WTC11 (cell line): ENCODE measurements at regions not wholly inside any gene's neighbourhood (a gene's known extent, or its start where the extent isn't known, plus 50 kb on each side); places are given as distances from the start of the nearest gene placed in this dataset.

Experiments used
- ATAC-seq: fragments of 200-7000 bp; cut with Tn5 transposase; 2 replicates; pipeline ENCODE4 v1.10.0; 2021; ENCODE audit warnings: mild to moderate bottlenecking, moderate library complexity
- CTCF ChIA-PET: fragments of 300-600 bp; sonication (Branson Sonifier 250); formaldehyde crosslinking; loops from one replicate; lab custom pipeline; 2021; ENCODE audit warnings: antibody characterized with exemption; lab: Charles Lee
- POLR2A ChIA-PET: fragments of 350-600 bp; sonication (Branson Sonifier 250); formaldehyde crosslinking; loops from one replicate; lab custom pipeline; 2021; ENCODE audit warnings: antibody characterized with exemption; lab: Charles Lee
- DNase-seq: peaks from one replicate; pipeline ENCODE4 v3.0.0; 2021; ENCODE audit warnings: low spot score
- H3K27ac Mint-ChIP-seq: 2 replicates; pipeline ENCODE4 v1.8.0; 2021; ENCODE audit warnings: mixed read lengths
- H3K27me3 Mint-ChIP-seq: 2 replicates; pipeline ENCODE4 v1.8.0; 2021; ENCODE audit warnings: low read depth, mild to moderate bottlenecking, moderate library complexity, mixed read lengths
- H3K36me3 Mint-ChIP-seq: 2 replicates; pipeline ENCODE4 v1.8.0; 2021; ENCODE audit warnings: mixed read lengths
- H3K4me1 Mint-ChIP-seq: 2 replicates; pipeline ENCODE4 v1.8.0; 2022; ENCODE audit warnings: mixed read lengths
- H3K4me3 Mint-ChIP-seq: 2 replicates; pipeline ENCODE4 v1.8.0; 2021; ENCODE audit warnings: mild to moderate bottlenecking, moderate library complexity, mixed read lengths
- H3K9me3 Mint-ChIP-seq: 2 replicates; pipeline ENCODE4 v1.8.0; 2021; ENCODE audit warnings: mixed read lengths
- CBFB ChIP-seq: sonication (generic); formaldehyde crosslinking; IDR thresholded peaks from 2 replicates; pipeline ENCODE4 v1.8.1; 2022; ENCODE audit warnings: mild to moderate bottlenecking, low read depth, missing genetic modification reagents
- FOXP1 ChIP-seq: sonication (generic); formaldehyde crosslinking; IDR thresholded peaks from 2 replicates; pipeline ENCODE4 v1.8.0; 2022; ENCODE audit warnings: missing genetic modification reagents, mild to moderate bottlenecking, moderate library complexity, borderline replicate concordance
- GRHL2 ChIP-seq: fragments of 250-450 bp; sonication (Bioruptor Pico); IDR thresholded peaks from 2 replicates; pipeline ENCODE4 v1.8.0; 2022; ENCODE audit warnings: mild to moderate bottlenecking, moderate library complexity; ENCODE audit not compliant: insufficient replicate concordance, severe bottlenecking
- GTF2I ChIP-seq: fragments of 250-450 bp; sonication (Bioruptor Pico); conservative IDR thresholded peaks from 2 replicates; pipeline ENCODE4 v1.4.0; 2021; ENCODE audit warnings: mild to moderate bottlenecking
- PRRX2 ChIP-seq: fragments of 250-450 bp; sonication (Bioruptor Pico); IDR thresholded peaks from 2 replicates; pipeline ENCODE4 v1.8.0; 2021; ENCODE audit warnings: mild to moderate bottlenecking
- RELA ChIP-seq: sonication (generic); formaldehyde crosslinking; IDR thresholded peaks from 2 replicates; pipeline ENCODE4 v1.8.1; 2022; ENCODE audit warnings: missing genetic modification reagents, mild to moderate bottlenecking, borderline replicate concordance
- SOX15 ChIP-seq: fragments of 250-450 bp; sonication (Bioruptor Pico); IDR thresholded peaks from 2 replicates; pipeline ENCODE4 v1.9.0; 2021; ENCODE audit warnings: mild to moderate bottlenecking
- TCF7 ChIP-seq: sonication (generic); formaldehyde crosslinking; IDR thresholded peaks from 2 replicates; pipeline ENCODE4 v1.8.0; 2022; ENCODE audit warnings: mild to moderate bottlenecking, low read depth, missing genetic modification reagents, moderate library complexity
- ZBTB21 ChIP-seq: sonication (generic); formaldehyde crosslinking; IDR thresholded peaks from 2 replicates; pipeline ENCODE4 v1.8.1; 2023; ENCODE audit warnings: mild to moderate bottlenecking, missing genetic modification reagents, borderline replicate concordance
- ZNF263 ChIP-seq: sonication (generic); formaldehyde crosslinking; IDR thresholded peaks from 2 replicates; pipeline ENCODE4 v1.8.1; 2022; ENCODE audit warnings: low read depth, mild to moderate bottlenecking, moderate library complexity, missing genetic modification reagents
- ZNF671 ChIP-seq: fragments of 250-450 bp; sonication (Bioruptor Pico); IDR thresholded peaks from 2 replicates; pipeline ENCODE4 v1.8.0; 2021; ENCODE audit warnings: mild to moderate bottlenecking
- TF ChIP-seq, protein P1 (sequence below): sonication (generic); formaldehyde crosslinking; IDR thresholded peaks from 2 replicates; pipeline ENCODE4 v1.8.1; 2023; ENCODE audit warnings: mild to moderate bottlenecking, missing genetic modification reagents, borderline replicate concordance
- TF ChIP-seq, protein P2 (sequence below): sonication (generic); formaldehyde crosslinking; IDR thresholded peaks from 2 replicates; pipeline ENCODE4 v1.8.0; 2022; ENCODE audit warnings: missing genetic modification reagents
- TF ChIP-seq, protein P3 (sequence below): fragments of 250-450 bp; sonication (Bioruptor Pico); IDR thresholded peaks from 2 replicates; pipeline ENCODE4 v2.1.2; 2022; ENCODE audit warnings: mild to moderate bottlenecking, moderate library complexity
- TF ChIP-seq, protein P4 (sequence below): sonication (generic); formaldehyde crosslinking; IDR thresholded peaks from 2 replicates; pipeline ENCODE4 v1.8.0; 2023; ENCODE audit warnings: missing genetic modification reagents
- TF ChIP-seq, protein P5 (sequence below): fragments of 250-450 bp; sonication (Bioruptor Pico); IDR thresholded peaks from 2 replicates; pipeline ENCODE4 v1.8.0; 2021; ENCODE audit warnings: mild to moderate bottlenecking

DNA sequence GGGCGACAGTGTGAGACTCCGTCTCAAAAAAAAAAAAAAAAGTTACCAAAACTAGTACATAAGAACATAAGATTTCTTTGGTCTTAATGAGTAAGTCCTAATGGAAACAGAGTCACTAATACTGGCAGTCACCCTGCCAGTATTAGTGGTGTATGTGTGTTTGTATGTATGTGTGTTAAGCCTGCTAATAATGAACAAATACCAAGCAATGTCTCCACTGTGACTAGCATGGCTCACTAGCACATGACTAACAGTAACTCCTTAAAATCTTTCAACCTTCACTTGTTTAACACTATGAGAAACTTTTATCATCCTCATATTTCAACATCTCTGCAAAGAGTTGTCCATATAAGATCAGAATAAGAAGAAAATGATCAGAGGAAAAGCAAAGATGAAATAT lies 231.0 kb upstream of the ATP11B start:
- no peak overlapping the region; the same call in 1 of the 2 replicates for H3K27ac Mint-ChIP-seq
- DNase-seq = no peak

DNA sequence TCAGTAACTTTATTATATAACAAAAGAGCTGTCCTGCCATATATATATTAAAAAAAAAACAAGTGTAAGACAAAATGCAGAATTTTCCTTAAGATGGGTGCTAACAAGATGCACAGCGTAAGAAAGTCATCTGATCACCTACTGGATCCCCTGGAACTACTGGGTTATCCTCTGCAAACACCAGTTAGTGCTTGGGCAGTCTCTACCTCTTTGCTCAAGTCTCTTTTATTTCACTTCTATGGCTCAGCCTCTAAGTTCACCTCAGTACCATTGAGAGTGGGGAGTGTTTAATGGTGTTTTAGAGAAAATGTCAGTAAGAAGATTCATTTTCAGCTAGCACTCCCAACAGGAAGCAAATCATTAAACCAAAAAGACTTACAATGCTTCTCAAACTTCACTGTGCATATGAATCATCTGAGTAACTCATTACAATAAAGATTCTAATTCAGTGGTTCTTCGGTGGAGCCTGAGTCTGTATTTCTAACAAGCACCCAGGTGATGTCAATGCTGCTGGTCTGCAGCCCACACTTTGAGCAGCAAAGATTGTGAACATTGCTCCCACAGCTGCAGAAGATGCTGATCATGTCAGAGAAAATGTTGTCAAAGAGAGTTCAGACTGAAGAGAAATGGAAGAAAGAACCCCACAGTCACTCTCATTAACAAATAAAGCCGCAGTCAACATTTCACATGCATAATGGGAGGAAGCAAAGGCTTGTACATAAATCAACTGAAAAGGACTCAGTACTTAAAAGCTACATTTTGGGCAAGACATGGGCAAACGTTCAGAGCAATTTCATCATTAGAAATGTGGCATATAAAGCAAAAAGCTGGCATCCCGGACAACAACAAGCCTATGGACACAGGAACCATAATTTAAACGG lies 227.1 kb upstream of the ATP11B start:
- Mint-ChIP-seq H3K4me1 (peaks cover 48% of the 10 kb centered on the region), H3K9me3 (0 out of 2 replicates have a peak, but pooled peaks cover under 1% of the 10 kb centered on the region), H3K27me3 (no peaks in the 10 kb centered on the region), H3K27ac (peak overlapping the region; percentile 92), H3K36me3 (no peaks in the 10 kb centered on the region; the same call in 1 of the 2 replicates), H3K4me3 (peak overlapping the region; percentile 17)
- DNase-seq (no peak), ATAC-seq (peak; percentile 71)
- TF ChIP-seq TCF7 (CRISPR knock-in tag) (no peak), ZNF671 (CRISPR knock-in tag) (no peak), RELA (CRISPR knock-in tag) (no peak), FOXP1 (no peak)
- TF ChIP-seq, protein P1, sequence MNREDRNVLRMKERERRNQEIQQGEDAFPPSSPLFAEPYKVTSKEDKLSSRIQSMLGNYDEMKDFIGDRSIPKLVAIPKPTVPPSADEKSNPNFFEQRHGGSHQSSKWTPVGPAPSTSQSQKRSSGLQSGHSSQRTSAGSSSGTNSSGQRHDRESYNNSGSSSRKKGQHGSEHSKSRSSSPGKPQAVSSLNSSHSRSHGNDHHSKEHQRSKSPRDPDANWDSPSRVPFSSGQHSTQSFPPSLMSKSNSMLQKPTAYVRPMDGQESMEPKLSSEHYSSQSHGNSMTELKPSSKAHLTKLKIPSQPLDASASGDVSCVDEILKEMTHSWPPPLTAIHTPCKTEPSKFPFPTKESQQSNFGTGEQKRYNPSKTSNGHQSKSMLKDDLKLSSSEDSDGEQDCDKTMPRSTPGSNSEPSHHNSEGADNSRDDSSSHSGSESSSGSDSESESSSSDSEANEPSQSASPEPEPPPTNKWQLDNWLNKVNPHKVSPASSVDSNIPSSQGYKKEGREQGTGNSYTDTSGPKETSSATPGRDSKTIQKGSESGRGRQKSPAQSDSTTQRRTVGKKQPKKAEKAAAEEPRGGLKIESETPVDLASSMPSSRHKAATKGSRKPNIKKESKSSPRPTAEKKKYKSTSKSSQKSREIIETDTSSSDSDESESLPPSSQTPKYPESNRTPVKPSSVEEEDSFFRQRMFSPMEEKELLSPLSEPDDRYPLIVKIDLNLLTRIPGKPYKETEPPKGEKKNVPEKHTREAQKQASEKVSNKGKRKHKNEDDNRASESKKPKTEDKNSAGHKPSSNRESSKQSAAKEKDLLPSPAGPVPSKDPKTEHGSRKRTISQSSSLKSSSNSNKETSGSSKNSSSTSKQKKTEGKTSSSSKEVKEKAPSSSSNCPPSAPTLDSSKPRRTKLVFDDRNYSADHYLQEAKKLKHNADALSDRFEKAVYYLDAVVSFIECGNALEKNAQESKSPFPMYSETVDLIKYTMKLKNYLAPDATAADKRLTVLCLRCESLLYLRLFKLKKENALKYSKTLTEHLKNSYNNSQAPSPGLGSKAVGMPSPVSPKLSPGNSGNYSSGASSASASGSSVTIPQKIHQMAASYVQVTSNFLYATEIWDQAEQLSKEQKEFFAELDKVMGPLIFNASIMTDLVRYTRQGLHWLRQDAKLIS = no peak
- TF ChIP-seq, protein P2, sequence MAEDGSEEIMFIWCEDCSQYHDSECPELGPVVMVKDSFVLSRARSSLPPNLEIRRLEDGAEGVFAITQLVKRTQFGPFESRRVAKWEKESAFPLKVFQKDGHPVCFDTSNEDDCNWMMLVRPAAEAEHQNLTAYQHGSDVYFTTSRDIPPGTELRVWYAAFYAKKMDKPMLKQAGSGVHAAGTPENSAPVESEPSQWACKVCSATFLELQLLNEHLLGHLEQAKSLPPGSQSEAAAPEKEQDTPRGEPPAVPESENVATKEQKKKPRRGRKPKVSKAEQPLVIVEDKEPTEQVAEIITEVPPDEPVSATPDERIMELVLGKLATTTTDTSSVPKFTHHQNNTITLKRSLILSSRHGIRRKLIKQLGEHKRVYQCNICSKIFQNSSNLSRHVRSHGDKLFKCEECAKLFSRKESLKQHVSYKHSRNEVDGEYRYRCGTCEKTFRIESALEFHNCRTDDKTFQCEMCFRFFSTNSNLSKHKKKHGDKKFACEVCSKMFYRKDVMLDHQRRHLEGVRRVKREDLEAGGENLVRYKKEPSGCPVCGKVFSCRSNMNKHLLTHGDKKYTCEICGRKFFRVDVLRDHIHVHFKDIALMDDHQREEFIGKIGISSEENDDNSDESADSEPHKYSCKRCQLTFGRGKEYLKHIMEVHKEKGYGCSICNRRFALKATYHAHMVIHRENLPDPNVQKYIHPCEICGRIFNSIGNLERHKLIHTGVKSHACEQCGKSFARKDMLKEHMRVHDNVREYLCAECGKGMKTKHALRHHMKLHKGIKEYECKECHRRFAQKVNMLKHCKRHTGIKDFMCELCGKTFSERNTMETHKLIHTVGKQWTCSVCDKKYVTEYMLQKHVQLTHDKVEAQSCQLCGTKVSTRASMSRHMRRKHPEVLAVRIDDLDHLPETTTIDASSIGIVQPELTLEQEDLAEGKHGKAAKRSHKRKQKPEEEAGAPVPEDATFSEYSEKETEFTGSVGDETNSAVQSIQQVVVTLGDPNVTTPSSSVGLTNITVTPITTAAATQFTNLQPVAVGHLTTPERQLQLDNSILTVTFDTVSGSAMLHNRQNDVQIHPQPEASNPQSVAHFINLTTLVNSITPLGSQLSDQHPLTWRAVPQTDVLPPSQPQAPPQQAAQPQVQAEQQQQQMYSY (CRISPR knock-in tag) = no peak
- CTCF ChIA-PET = no interaction called here
- POLR2A ChIA-PET = no interaction called here

More for the DNA sequence above, 231.0 kb upstream of the ATP11B start:
- H3K9me3 Mint-ChIP-seq = peaks cover 26% of the 10 kb centered on the region
- no peak for ATAC-seq
- H3K36me3 Mint-ChIP-seq = peaks cover 16% of the 10 kb centered on the region
- no peak overlapping the region for H3K4me3 Mint-ChIP-seq
- H3K27me3 Mint-ChIP-seq = no peaks in the 10 kb centered on the region; the same call in 1 of the 2 replicates
- no peak for TF ChIP-seq PRRX2 (CRISPR knock-in tag)
- no peak for TF ChIP-seq SOX15 (CRISPR knock-in tag)
- no peak for TF ChIP-seq GRHL2 (CRISPR knock-in tag)
- ChIA-PET CTCF (no interaction called here), POLR2A (no interaction called here)
- peaks cover 30% of the 10 kb centered on the region for H3K4me1 Mint-ChIP-seq

DNA sequence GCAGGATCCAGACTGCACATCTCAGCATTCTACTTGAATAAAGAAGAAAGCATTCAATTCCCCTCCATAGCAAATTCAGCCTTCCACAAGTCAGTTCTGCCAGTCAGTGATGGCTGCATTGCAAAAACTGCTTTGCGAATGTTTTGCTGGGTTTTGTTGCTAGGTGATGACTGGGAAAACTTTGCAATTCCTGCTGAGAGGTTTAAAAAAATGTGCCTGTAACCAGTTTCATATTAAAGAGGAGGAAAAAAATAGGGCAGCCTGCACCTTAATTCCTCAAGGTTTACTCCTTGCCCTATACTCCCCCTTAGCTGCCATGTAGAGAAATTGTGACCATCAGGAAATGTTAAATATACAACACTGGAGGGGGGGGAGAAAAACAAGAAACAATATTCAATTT lies 225.6 kb upstream of the ATP11B start:
- Mint-ChIP-seq H3K27me3 (no peaks in the 10 kb centered on the region), H3K36me3 (no peaks in the 10 kb centered on the region), H3K9me3 (no peaks in the 10 kb centered on the region), H3K4me3 (no peak overlapping the region), H3K4me1 (peaks cover 48% of the 10 kb centered on the region)
- POLR2A ChIA-PET = no interaction called here
- CTCF ChIA-PET = interaction anchor here (0.9 kb wide), 1 partner anchor 307 kb away, joined by 3 read pairs; no protein-coding TSS in a partner anchor
- TF ChIP-seq, protein P3, sequence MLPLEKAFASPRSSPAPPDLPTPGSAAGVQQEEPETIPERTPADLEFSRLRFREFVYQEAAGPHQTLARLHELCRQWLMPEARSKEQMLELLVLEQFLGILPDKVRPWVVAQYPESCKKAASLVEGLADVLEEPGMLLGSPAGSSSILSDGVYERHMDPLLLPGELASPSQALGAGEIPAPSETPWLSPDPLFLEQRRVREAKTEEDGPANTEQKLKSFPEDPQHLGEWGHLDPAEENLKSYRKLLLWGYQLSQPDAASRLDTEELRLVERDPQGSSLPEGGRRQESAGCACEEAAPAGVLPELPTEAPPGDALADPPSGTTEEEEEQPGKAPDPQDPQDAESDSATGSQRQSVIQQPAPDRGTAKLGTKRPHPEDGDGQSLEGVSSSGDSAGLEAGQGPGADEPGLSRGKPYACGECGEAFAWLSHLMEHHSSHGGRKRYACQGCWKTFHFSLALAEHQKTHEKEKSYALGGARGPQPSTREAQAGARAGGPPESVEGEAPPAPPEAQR = no peak
- TF ChIP-seq CBFB (CRISPR knock-in tag) (no peak), GTF2I (CRISPR knock-in tag) (no peak), ZNF263 (CRISPR knock-in tag) (no peak), ZBTB21 (CRISPR knock-in tag) (no peak)
- TF ChIP-seq, protein P4, sequence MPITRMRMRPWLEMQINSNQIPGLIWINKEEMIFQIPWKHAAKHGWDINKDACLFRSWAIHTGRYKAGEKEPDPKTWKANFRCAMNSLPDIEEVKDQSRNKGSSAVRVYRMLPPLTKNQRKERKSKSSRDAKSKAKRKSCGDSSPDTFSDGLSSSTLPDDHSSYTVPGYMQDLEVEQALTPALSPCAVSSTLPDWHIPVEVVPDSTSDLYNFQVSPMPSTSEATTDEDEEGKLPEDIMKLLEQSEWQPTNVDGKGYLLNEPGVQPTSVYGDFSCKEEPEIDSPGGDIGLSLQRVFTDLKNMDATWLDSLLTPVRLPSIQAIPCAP (CRISPR knock-in tag) = no peak
- TF ChIP-seq, protein P5, sequence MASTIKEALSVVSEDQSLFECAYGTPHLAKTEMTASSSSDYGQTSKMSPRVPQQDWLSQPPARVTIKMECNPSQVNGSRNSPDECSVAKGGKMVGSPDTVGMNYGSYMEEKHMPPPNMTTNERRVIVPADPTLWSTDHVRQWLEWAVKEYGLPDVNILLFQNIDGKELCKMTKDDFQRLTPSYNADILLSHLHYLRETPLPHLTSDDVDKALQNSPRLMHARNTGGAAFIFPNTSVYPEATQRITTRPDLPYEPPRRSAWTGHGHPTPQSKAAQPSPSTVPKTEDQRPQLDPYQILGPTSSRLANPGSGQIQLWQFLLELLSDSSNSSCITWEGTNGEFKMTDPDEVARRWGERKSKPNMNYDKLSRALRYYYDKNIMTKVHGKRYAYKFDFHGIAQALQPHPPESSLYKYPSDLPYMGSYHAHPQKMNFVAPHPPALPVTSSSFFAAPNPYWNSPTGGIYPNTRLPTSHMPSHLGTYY (CRISPR knock-in tag) = no peak
- TF ChIP-seq, all 79 proteins: peak for 0
- ATAC-seq (no peak), DNase-seq (peak; percentile 16)
- H3K27ac Mint-ChIP-seq = peak overlapping the region; percentile 69; the same call in 1 of the 2 replicates
